SK-N-SH (cell line): ENCODE measurements at regions not wholly inside any gene's neighbourhood (a gene's known extent, or its start where the extent isn't known, plus 50 kb on each side); places are given as distances from the start of the nearest gene placed in this dataset.

ENCODE experiments used
- EP300 ChIP-seq, 2 experiments: IDR thresholded peaks; 2 replicates each; pipeline versions ENCODE4 v1.4.0 to v1.6.1; 2012; ENCODE audit warnings: borderline replicate concordance in 1 of 2, low read depth in 1 of 2, low read length in 1 of 2
- EZH2phosphoT487 ChIP-seq: fragments of 200-600 bp; sonication (generic); IDR thresholded peaks from 2 replicates; pipeline ENCODE4 v1.6.1; 2017; ENCODE audit warnings: low read depth, mixed run types, mild to moderate bottlenecking, antibody characterized with exemption, moderate library complexity, borderline replicate concordance
- RAD21 ChIP-seq: IDR thresholded peaks from 2 replicates; pipeline ENCODE4 v1.6.1; 2012; ENCODE audit warnings: mild to moderate bottlenecking, low read length
- RFX5 ChIP-seq: IDR thresholded peaks from 2 replicates; pipeline ENCODE4 v1.6.1; 2012; ENCODE audit warnings: mild to moderate bottlenecking, improper control_type of control experiment, low read length
- TF ChIP-seq, protein P1 (sequence below): fragments of 200-600 bp; sonication (generic); IDR thresholded peaks from 2 replicates; pipeline ENCODE4 v1.6.1; 2017; ENCODE audit warnings: antibody characterized with exemption, mild to moderate bottlenecking, moderate library complexity
- TF ChIP-seq, protein P2 (sequence below): IDR thresholded peaks from 2 replicates; pipeline ENCODE4 v1.6.1; 2012; ENCODE audit warnings: mild to moderate bottlenecking, low read depth, low read length, moderate library complexity
- TF ChIP-seq, protein P3 (sequence below): fragments of 150-350 bp; IDR thresholded peaks from 2 replicates; pipeline ENCODE4 v1.6.1; 2017; ENCODE audit warnings: antibody characterized with exemption, low read length, low read depth, borderline replicate concordance

DNA sequence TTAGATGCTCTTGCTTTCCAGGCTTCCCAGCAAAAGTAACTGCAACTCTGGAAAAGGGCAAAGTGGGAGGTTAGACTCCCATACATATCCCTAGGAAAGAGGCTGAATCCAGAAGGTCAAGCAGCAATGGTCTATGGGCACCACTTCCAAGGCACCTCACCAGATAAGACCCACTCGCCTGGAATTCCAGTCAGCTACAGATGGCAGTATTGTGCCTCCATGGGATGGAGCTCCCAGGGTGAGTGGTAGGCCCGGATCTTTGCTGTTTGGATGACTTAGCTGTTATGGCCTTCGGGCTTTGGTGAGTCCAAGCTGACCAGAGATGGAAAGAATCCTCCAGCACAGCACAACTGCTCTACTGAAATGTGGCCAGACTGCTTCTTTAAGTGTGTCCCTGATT is 688.0 kb downstream of the PCDH19 start:
- TF ChIP-seq RFX5 (no peak), EZH2phosphoT487 (no peak), RAD21 (no peak), EP300 (IDR thresholded peaks at IDR 0.05; ENCODE audit: borderline replicate concordance in 1 of 2, low read depth in 1 of 2, low read length in 1 of 2) (no peak)
- TF ChIP-seq, protein P1, sequence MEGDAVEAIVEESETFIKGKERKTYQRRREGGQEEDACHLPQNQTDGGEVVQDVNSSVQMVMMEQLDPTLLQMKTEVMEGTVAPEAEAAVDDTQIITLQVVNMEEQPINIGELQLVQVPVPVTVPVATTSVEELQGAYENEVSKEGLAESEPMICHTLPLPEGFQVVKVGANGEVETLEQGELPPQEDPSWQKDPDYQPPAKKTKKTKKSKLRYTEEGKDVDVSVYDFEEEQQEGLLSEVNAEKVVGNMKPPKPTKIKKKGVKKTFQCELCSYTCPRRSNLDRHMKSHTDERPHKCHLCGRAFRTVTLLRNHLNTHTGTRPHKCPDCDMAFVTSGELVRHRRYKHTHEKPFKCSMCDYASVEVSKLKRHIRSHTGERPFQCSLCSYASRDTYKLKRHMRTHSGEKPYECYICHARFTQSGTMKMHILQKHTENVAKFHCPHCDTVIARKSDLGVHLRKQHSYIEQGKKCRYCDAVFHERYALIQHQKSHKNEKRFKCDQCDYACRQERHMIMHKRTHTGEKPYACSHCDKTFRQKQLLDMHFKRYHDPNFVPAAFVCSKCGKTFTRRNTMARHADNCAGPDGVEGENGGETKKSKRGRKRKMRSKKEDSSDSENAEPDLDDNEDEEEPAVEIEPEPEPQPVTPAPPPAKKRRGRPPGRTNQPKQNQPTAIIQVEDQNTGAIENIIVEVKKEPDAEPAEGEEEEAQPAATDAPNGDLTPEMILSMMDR: no peak
- TF ChIP-seq, protein P2, sequence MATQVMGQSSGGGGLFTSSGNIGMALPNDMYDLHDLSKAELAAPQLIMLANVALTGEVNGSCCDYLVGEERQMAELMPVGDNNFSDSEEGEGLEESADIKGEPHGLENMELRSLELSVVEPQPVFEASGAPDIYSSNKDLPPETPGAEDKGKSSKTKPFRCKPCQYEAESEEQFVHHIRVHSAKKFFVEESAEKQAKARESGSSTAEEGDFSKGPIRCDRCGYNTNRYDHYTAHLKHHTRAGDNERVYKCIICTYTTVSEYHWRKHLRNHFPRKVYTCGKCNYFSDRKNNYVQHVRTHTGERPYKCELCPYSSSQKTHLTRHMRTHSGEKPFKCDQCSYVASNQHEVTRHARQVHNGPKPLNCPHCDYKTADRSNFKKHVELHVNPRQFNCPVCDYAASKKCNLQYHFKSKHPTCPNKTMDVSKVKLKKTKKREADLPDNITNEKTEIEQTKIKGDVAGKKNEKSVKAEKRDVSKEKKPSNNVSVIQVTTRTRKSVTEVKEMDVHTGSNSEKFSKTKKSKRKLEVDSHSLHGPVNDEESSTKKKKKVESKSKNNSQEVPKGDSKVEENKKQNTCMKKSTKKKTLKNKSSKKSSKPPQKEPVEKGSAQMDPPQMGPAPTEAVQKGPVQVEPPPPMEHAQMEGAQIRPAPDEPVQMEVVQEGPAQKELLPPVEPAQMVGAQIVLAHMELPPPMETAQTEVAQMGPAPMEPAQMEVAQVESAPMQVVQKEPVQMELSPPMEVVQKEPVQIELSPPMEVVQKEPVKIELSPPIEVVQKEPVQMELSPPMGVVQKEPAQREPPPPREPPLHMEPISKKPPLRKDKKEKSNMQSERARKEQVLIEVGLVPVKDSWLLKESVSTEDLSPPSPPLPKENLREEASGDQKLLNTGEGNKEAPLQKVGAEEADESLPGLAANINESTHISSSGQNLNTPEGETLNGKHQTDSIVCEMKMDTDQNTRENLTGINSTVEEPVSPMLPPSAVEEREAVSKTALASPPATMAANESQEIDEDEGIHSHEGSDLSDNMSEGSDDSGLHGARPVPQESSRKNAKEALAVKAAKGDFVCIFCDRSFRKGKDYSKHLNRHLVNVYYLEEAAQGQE: no peak
- TF ChIP-seq, protein P3, sequence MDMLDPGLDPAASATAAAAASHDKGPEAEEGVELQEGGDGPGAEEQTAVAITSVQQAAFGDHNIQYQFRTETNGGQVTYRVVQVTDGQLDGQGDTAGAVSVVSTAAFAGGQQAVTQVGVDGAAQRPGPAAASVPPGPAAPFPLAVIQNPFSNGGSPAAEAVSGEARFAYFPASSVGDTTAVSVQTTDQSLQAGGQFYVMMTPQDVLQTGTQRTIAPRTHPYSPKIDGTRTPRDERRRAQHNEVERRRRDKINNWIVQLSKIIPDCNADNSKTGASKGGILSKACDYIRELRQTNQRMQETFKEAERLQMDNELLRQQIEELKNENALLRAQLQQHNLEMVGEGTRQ: no peak
